ENCODE measurements at regions not wholly inside any gene's neighbourhood (a gene's known extent, or its start where the extent isn't known, plus 50 kb on each side); places are given as distances from the start of the nearest gene placed in this dataset.

GRCh38 chr11:87603887-87604286 is 566.2 kb downstream of the TMEM135 start:
- intact Hi-C loops (cut with DNase I) = no loop called here
- Histone ChIP-seq H3K27ac (no peak overlapping the region), H3K4me3 (no peak overlapping the region), H3K36me3 (no peaks in the 10 kb centered on the region), H3K9me3 (no peaks in the 10 kb centered on the region), H3K27me3 (no peaks in the 10 kb centered on the region), H3K4me1 (ENCODE audit: insufficient read depth) (no peaks in the 10 kb centered on the region)
- 79 to 89% (median 88%) methylated on average over 2 of the region's 2 CpGs for WGBS, 3 donors
- DNase-seq = no peak
- TF ChIP-seq CTCF (IDR thresholded peaks at IDR 0.05) = no peak
- TF ChIP-seq POLR2A (IDR thresholded peaks at IDR 0.05) = no peak
- TF ChIP-seq EP300 (IDR thresholded peaks at IDR 0.05) = no peak

- DNase-seq = no peak
Measured at GRCh38 chr11:87602776-87603175, 565.0 kb downstream of the TMEM135 start.

GRCh38 chr11:87600938-87601337 is 563.2 kb downstream of the TMEM135 start:
- TF ChIP-seq EP300 (IDR thresholded peaks at IDR 0.05) (no peak), POLR2A (IDR thresholded peaks at IDR 0.05) (no peak), CTCF (IDR thresholded peaks at IDR 0.05) (no peak)
- no peaks in the 10 kb centered on the region for H3K9me3 ChIP-seq
- no peak overlapping the region for H3K4me3 ChIP-seq
- H3K27me3 ChIP-seq = no peaks in the 10 kb centered on the region
- H3K36me3 ChIP-seq = no peaks in the 10 kb centered on the region
- no peak for DNase-seq
- H3K4me1 ChIP-seq (ENCODE audit: insufficient read depth) = no peaks in the 10 kb centered on the region
- H3K27ac ChIP-seq = no peak overlapping the region
- 54 to 59% (median 58%) methylated on average over 4 of the region's 4 CpGs for WGBS, 3 donors
- intact Hi-C loops (cut with DNase I) = no loop called here

More at GRCh38 chr11:87602776-87603175, 565.0 kb downstream of the TMEM135 start:
- H3K27ac ChIP-seq = no peak overlapping the region
- intact Hi-C loops (cut with DNase I) = no loop called here
- no peak overlapping the region for H3K4me3 ChIP-seq
- no peaks in the 10 kb centered on the region for H3K27me3 ChIP-seq
- 90 to 94% (median 92%) methylated on average over 1 of the region's 1 CpG for WGBS, 3 donors
- H3K9me3 ChIP-seq = no peaks in the 10 kb centered on the region
- H3K36me3 ChIP-seq = no peaks in the 10 kb centered on the region
- no peaks in the 10 kb centered on the region for H3K4me1 ChIP-seq (ENCODE audit: insufficient read depth)
- TF ChIP-seq EP300 (IDR thresholded peaks at IDR 0.05) (no peak), CTCF (IDR thresholded peaks at IDR 0.05) (no peak), POLR2A (IDR thresholded peaks at IDR 0.05) (no peak)

GRCh38 chr11:87597725-87598124 is 560.0 kb downstream of the TMEM135 start:
- no peak for DNase-seq
- Histone ChIP-seq H3K27ac (no peak overlapping the region), H3K4me1 (ENCODE audit: insufficient read depth) (no peaks in the 10 kb centered on the region), H3K27me3 (no peaks in the 10 kb centered on the region), H3K36me3 (no peaks in the 10 kb centered on the region), H3K9me3 (no peaks in the 10 kb centered on the region), H3K4me3 (no peak overlapping the region)
- intact Hi-C loops (cut with DNase I) = no loop called here
- TF ChIP-seq EP300 (IDR thresholded peaks at IDR 0.05) (no peak), CTCF (IDR thresholded peaks at IDR 0.05) (no peak), POLR2A (IDR thresholded peaks at IDR 0.05) (no peak)

- Histone ChIP-seq H3K36me3 (no peaks in the 10 kb centered on the region), H3K27ac (no peak overlapping the region), H3K4me3 (no peak overlapping the region), H3K27me3 (no peaks in the 10 kb centered on the region), H3K4me1 (ENCODE audit: insufficient read depth) (no peaks in the 10 kb centered on the region), H3K9me3 (no peaks in the 10 kb centered on the region)
- intact Hi-C loops (cut with DNase I) = no loop called here
- no peak for TF ChIP-seq CTCF (IDR thresholded peaks at IDR 0.05)
- no peak for TF ChIP-seq EP300 (IDR thresholded peaks at IDR 0.05)
- TF ChIP-seq POLR2A (IDR thresholded peaks at IDR 0.05) = no peak
- no peak for DNase-seq
- WGBS, 3 donors = 58 to 85% (median 84%) methylated on average over 5 of the region's 5 CpGs
Measured at GRCh38 chr11:87596176-87596575, 558.4 kb downstream of the TMEM135 start.

Data from ovary (tissue), 7 donors.